ENCODE measurements at regions not wholly inside any gene's neighbourhood (a gene's known extent, or its start where the extent isn't known, plus 50 kb on each side); places are given as distances from the start of the nearest gene placed in this dataset.
A peak's percentile ranks its signal among the peaks of the same experiment; 100 is the strongest.

DNA sequence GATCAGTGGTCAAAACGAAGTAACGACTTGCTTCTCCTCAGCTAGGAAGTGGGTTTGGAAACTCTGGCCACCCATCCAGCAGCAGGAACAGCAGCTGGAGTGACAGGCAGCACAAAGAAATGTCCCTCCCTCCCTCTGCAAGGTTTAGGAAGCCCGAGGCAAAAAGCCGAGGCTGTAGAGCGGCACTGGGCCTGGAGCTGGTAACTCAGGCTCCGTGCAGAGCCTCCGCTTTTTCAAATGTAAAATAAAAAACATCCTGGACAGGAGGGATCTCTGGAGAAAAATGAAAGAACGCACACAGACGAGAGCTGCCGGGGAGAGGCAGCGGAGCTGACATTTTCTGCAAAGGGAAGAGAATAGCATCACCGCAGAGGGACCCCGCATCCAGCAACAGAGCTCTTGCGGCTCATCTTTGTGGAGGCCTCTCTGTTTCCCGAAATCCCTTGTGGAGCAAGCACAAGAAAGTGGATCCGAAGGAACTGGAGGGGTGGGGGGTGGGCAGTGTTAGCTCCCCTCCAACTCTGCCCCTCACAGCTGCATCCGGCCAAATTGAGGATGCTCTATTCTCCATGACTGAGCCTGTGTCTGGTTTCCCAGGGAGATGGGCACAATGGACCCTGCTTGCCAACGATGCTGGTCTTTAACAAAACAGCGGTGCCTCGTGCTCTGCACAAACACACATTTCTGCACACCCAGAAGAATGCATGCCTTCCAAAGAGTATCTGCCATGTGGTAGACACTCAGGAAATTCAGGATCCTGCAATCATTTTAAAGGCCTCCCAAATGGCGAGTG, 335.5 kb upstream of the ZFHX3 start:
- Histone ChIP-seq H3K14ac (ENCODE audit: insufficient read length) (no peak overlapping the region), H4K5ac (ENCODE audit: insufficient read length, low read depth, low read length) (no peak overlapping the region), H3K27ac (ENCODE audit: low read depth, low read length) (no peak overlapping the region), H3K79me2 (ENCODE audit: control insufficient read depth in 1 of 2, insufficient read depth in 2 of 2, low read length in 2 of 2) (no peaks in the 10 kb centered on the region), H3K9ac (replicated peaks in 1 of 4; ENCODE audit: extremely low read depth in 1 of 4, low read depth in 3 of 4, low read length in 3 of 4) (no peak overlapping the region), H3K36me3 (ENCODE audit: control insufficient read depth in 2 of 4, insufficient read depth in 4 of 4, low read length in 3 of 4) (no peaks in the 10 kb centered on the region; a peak in 1 of 8 replicates), H3K27me3 (replicated peaks in 1 of 4; ENCODE audit: control insufficient read depth in 3 of 4, extremely low read depth in 1 of 4, insufficient read depth in 3 of 4, low read length in 3 of 4) (no peaks in the 10 kb centered on the region), H3K18ac (ENCODE audit: extremely low read depth, low read length) (no peak overlapping the region), H3K23me2 (ENCODE audit: low read depth, low read length) (no peaks in the 10 kb centered on the region), H2AK5ac (ENCODE audit: low read depth, low read length) (no peak overlapping the region), H4K20me1 (replicated peaks in 1 of 2; ENCODE audit: control insufficient read depth in 1 of 2, insufficient read depth in 2 of 2, low read length in 2 of 2) (no peaks in the 10 kb centered on the region), H2BK120ac (replicated peaks; ENCODE audit: low read depth, low read length) (no peak overlapping the region), H3K56ac (replicated peaks; ENCODE audit: insufficient read length, low read depth, low read length) (no peak overlapping the region), H3K9me3 (ENCODE audit: insufficient read depth in 2 of 2, low read depth in 1 of 2, low read length in 1 of 2) (no peaks in the 10 kb centered on the region), H4K91ac (replicated peaks; ENCODE audit: insufficient read length, low read length) (no peak overlapping the region), H3K4me1 (replicated peaks in 1 of 4; ENCODE audit: control insufficient read depth in 3 of 4, insufficient read depth in 4 of 4, low read length in 3 of 4) (no peaks in the 10 kb centered on the region; a peak in 2 of 7 replicates), H3K79me1 (ENCODE audit: low read depth, low read length) (no peaks in the 10 kb centered on the region), H2AFZ (ENCODE audit: low read length) (peak overlapping the region; percentile 87), H4K8ac (ENCODE audit: extremely low read depth, insufficient read depth, low read length) (peak overlapping the region; percentile 36; the same call in 1 of the 2 replicates), H3K23ac (ENCODE audit: insufficient read length) (no peak overlapping the region), H2BK12ac (ENCODE audit: low read depth, low read length) (no peak overlapping the region), H3K4me2 (ENCODE audit: insufficient read depth in 1 of 2, low read depth in 2 of 2, low read length in 2 of 2) (no peak overlapping the region), H2BK5ac (ENCODE audit: low read depth, low read length) (no peak overlapping the region), H2BK15ac (ENCODE audit: low read length) (no peak overlapping the region), H3K4me3 (ENCODE audit: extremely low read depth in 1 of 4, insufficient read depth in 2 of 4, low read depth in 3 of 4, low read length in 4 of 4) (no peak overlapping the region), H2BK20ac (ENCODE audit: low read length) (no peak overlapping the region), H3K4ac (replicated peaks; ENCODE audit: insufficient read length, low read depth, low read length) (no peak overlapping the region)
- FAIRE-seq (no peak), DNase-seq (ENCODE audit: low read depth in 1 of 2, low spot score in 2 of 2) (no peak)
- WGBS, 2 experiments (ENCODE audit: extremely low coverage in 1 of 2, insufficient coverage in 1 of 2, insufficient read length in 1 of 2, insufficient replicate concordance in 2 of 2, low coverage in 1 of 2, low lambda C conversion rate in 2 of 2, missing lambda C conversion rate in 1 of 2): 90% methylated on average over 21 of the region's 21 CpGs; no CpG with 5 or more reads in 1 of the 2 experiments
- ChIA-PET POLR2A (ENCODE audit: partially characterized antibody) (interaction anchor here (0.6 kb wide), 2 partner anchors 146 to 1080 kb away, joined by 3 read pairs; no protein-coding TSS in a partner anchor), CTCF (ENCODE audit: partially characterized antibody) (interaction anchor here (0.8 to 1.2 kb wide), 3 partner anchors 9 to 568 kb away, joined by 3 to 5 read pairs (median 3); no protein-coding TSS in a partner anchor)
- TF ChIP-seq, protein P1, sequence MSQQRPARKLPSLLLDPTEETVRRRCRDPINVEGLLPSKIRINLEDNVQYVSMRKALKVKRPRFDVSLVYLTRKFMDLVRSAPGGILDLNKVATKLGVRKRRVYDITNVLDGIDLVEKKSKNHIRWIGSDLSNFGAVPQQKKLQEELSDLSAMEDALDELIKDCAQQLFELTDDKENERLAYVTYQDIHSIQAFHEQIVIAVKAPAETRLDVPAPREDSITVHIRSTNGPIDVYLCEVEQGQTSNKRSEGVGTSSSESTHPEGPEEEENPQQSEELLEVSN (IDR thresholded peaks at IDR 0.05): no peak
- TF ChIP-seq NANOG (IDR thresholded peaks at IDR 0.05; ENCODE audit: insufficient read depth, low read depth, low read length, poor library complexity, severe bottlenecking) (no peak), BCL11A (IDR thresholded peaks at IDR 0.05; ENCODE audit: low read depth in 2 of 2, low read length in 2 of 2) (no peak), CEBPB (IDR thresholded peaks at IDR 0.05; ENCODE audit: low read depth, low read length) (no peak), POLR2AphosphoS5 (IDR thresholded peaks at IDR 0.05; ENCODE audit: low read depth, low read length) (no peak), EZH2 (IDR thresholded peaks at IDR 0.05; ENCODE audit: low read depth, low read length, severe bottlenecking) (no peak), JUN (IDR thresholded peaks at IDR 0.05; ENCODE audit: low read depth, low read length) (no peak), ZNF274 (IDR thresholded peaks at IDR 0.05; ENCODE audit: borderline replicate concordance, extremely low read depth, low read length) (no peak), NRF1 (IDR thresholded peaks at IDR 0.05; ENCODE audit: low read depth, low read length) (no peak)
- TF ChIP-seq, protein P2, sequence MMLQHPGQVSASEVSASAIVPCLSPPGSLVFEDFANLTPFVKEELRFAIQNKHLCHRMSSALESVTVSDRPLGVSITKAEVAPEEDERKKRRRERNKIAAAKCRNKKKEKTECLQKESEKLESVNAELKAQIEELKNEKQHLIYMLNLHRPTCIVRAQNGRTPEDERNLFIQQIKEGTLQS (IDR thresholded peaks at IDR 0.05; ENCODE audit: insufficient read depth, low read depth, low read length): no peak

Measured in H1 (cell line).